ENCODE measurements at regions not wholly inside any gene's neighbourhood (a gene's known extent, or its start where the extent isn't known, plus 50 kb on each side); places are given as distances from the start of the nearest gene placed in this dataset.

- no peaks in the 10 kb centered on the region for H3K79me2 ChIP-seq (ENCODE audit: insufficient read depth, low read length)
- TF ChIP-seq EZH2phosphoT487 (conservative IDR thresholded peaks at IDR 0.05; ENCODE audit: low read length): no peak
- no peak for TF ChIP-seq CTCF (IDR thresholded peaks at IDR 0.05; ENCODE audit: insufficient read depth, low read length, poor library complexity, severe bottlenecking)
- H3K36me3 ChIP-seq (ENCODE audit: low read length): no peaks in the 10 kb centered on the region
- no peaks in the 10 kb centered on the region for H4K20me1 ChIP-seq (ENCODE audit: low read depth, low read length)
- H3K27me3 ChIP-seq (ENCODE audit: low read length): no peaks in the 10 kb centered on the region
- H3K4me3 ChIP-seq (ENCODE audit: insufficient read depth, low read length, poor library complexity, severe bottlenecking): no peak overlapping the region
- no peak overlapping the region for H3K9ac ChIP-seq (ENCODE audit: low read length)
- no peaks in the 10 kb centered on the region for H3K9me3 ChIP-seq (ENCODE audit: insufficient read depth, low read length)
- H3F3A ChIP-seq (ENCODE audit: insufficient read depth): no peaks in the 10 kb centered on the region
- H3K9me2 ChIP-seq (replicated peaks; ENCODE audit: insufficient read depth, low read length): no peaks in the 10 kb centered on the region
- H3K27ac ChIP-seq (ENCODE audit: low read depth, low read length): no peak overlapping the region
- no peak overlapping the region for H2AFZ ChIP-seq (ENCODE audit: low read depth, low read length, severe bottlenecking)
- no peak overlapping the region for H3K4me2 ChIP-seq (ENCODE audit: low read depth, low read length, poor library complexity, severe bottlenecking)
Measured at GRCh38 chr6:20335872-20336271, 65.8 kb upstream of the E2F3 start.

- H3K79me2 ChIP-seq (ENCODE audit: insufficient read depth, low read length): no peaks in the 10 kb centered on the region
- H3K9me3 ChIP-seq (ENCODE audit: insufficient read depth, low read length): no peaks in the 10 kb centered on the region
- H3K9ac ChIP-seq (ENCODE audit: low read length): no peak overlapping the region
- H2AFZ ChIP-seq (ENCODE audit: low read depth, low read length, severe bottlenecking): no peak overlapping the region
- no peak overlapping the region for H3K27ac ChIP-seq (ENCODE audit: low read depth, low read length)
- TF ChIP-seq EZH2phosphoT487 (conservative IDR thresholded peaks at IDR 0.05; ENCODE audit: low read length) (no peak), CTCF (IDR thresholded peaks at IDR 0.05; ENCODE audit: insufficient read depth, low read length, poor library complexity, severe bottlenecking) (no peak)
- H3K36me3 ChIP-seq (ENCODE audit: low read length): no peaks in the 10 kb centered on the region
- H3K9me2 ChIP-seq (replicated peaks; ENCODE audit: insufficient read depth, low read length): no peaks in the 10 kb centered on the region
- H3K4me3 ChIP-seq (ENCODE audit: insufficient read depth, low read length, poor library complexity, severe bottlenecking): no peak overlapping the region
- H3F3A ChIP-seq (ENCODE audit: insufficient read depth): no peaks in the 10 kb centered on the region
- no peaks in the 10 kb centered on the region for H3K27me3 ChIP-seq (ENCODE audit: low read length)
- H4K20me1 ChIP-seq (ENCODE audit: low read depth, low read length): no peaks in the 10 kb centered on the region
- H3K4me2 ChIP-seq (ENCODE audit: low read depth, low read length, poor library complexity, severe bottlenecking): no peak overlapping the region
Measured at GRCh38 chr6:20338156-20338555, 63.5 kb upstream of the E2F3 start.

GRCh38 chr6:20340068-20340848 lies 61.4 kb upstream of the E2F3 start:
- Histone ChIP-seq H3K27ac (ENCODE audit: low read depth, low read length) (no peak overlapping the region), H3K36me3 (ENCODE audit: low read length) (no peaks in the 10 kb centered on the region), H3K9ac (ENCODE audit: low read length) (no peak overlapping the region), H3K9me2 (replicated peaks; ENCODE audit: insufficient read depth, low read length) (no peaks in the 10 kb centered on the region), H3F3A (ENCODE audit: insufficient read depth) (no peaks in the 10 kb centered on the region), H4K20me1 (ENCODE audit: low read depth, low read length) (no peaks in the 10 kb centered on the region), H3K4me2 (ENCODE audit: low read depth, low read length, poor library complexity, severe bottlenecking) (no peak overlapping the region), H3K9me3 (ENCODE audit: insufficient read depth, low read length) (no peaks in the 10 kb centered on the region), H3K4me3 (ENCODE audit: insufficient read depth, low read length, poor library complexity, severe bottlenecking) (no peak overlapping the region), H3K79me2 (ENCODE audit: insufficient read depth, low read length) (no peaks in the 10 kb centered on the region), H2AFZ (ENCODE audit: low read depth, low read length, severe bottlenecking) (no peak overlapping the region), H3K27me3 (ENCODE audit: low read length) (no peaks in the 10 kb centered on the region)
- TF ChIP-seq EZH2phosphoT487 (conservative IDR thresholded peaks at IDR 0.05; ENCODE audit: low read length): no peak
- no peak for TF ChIP-seq CTCF (IDR thresholded peaks at IDR 0.05; ENCODE audit: insufficient read depth, low read length, poor library complexity, severe bottlenecking)
